Panc1 (cell line): ENCODE measurements at regions not wholly inside any gene's neighbourhood (a gene's known extent, or its start where the extent isn't known, plus 50 kb on each side); places are given as distances from the start of the nearest gene placed in this dataset.

Experiments used
- ATAC-seq: fragments of 200-7000 bp; cut with Tn5 transposase; 2 replicates; pipeline ENCODE4 v1.9.1; 2020; ENCODE audit warnings: mild to moderate bottlenecking, moderate library complexity
- BruUV-seq: library from RNA; stranded (reverse); fragments of 400-500 nt; replicated peaks from 2 replicates; lab custom pipeline; 2021; lab: Mats Ljungman, UMichigan
- CTCF ChIA-PET: fragments of 300-600 bp; sonication (Branson Sonifier 250); formaldehyde crosslinking; loops from one replicate; lab custom pipeline; 2022; ENCODE audit warnings: antibody characterized with exemption; lab: Charles Lee
- POLR2A ChIA-PET: fragments of 300-600 bp; sonication (Branson Sonifier 250); formaldehyde crosslinking; loops from one replicate; lab custom pipeline; 2022; ENCODE audit warnings: antibody characterized with exemption; lab: Charles Lee
- DNase-seq: peaks from one replicate; pipeline ENCODE4 v3.0.0-alpha.2; 2010; ENCODE audit warnings: low read depth, low spot score
- H3K27ac ChIP-seq: 2 replicates; pipeline ENCODE4 v1.5.1; 2011; ENCODE audit warnings: mild to moderate bottlenecking, low read length, inconsistent platforms
- H3K27me3 ChIP-seq: fragments of 200-500 bp; sonication (Bioruptor generic); 2 replicates; pipeline ENCODE4 v1.6.0; 2014; ENCODE audit warnings: low read length, inconsistent platforms; ENCODE audit not compliant: control insufficient read depth, insufficient read depth
- H3K36me3 ChIP-seq: fragments of 200-500 bp; sonication (Bioruptor generic); 2 replicates; pipeline ENCODE4 v1.5.1; 2014; ENCODE audit warnings: inconsistent platforms, mild to moderate bottlenecking, low read length, moderate library complexity; ENCODE audit not compliant: control insufficient read depth, insufficient read depth
- H3K4me1 ChIP-seq: 2 replicates; pipeline ENCODE4 v1.5.1; 2011; ENCODE audit warnings: inconsistent platforms, mild to moderate bottlenecking, low read length, moderate library complexity; ENCODE audit not compliant: control insufficient read depth, insufficient read depth
- H3K4me3 ChIP-seq, 2 experiments: 2 replicates each; pipeline ENCODE4 v1.5.1; 2011 to 2012; ENCODE audit warnings: low read depth in 2 of 2, low read length in 2 of 2, mild to moderate bottlenecking in 2 of 2, inconsistent platforms in 1 of 2, moderate library complexity in 1 of 2
- H3K9me3 ChIP-seq: fragments of 200-500 bp; sonication (Bioruptor generic); 2 replicates; pipeline ENCODE4 v1.5.1; 2014; ENCODE audit warnings: low read depth, mild to moderate bottlenecking, inconsistent platforms, low read length, moderate library complexity; ENCODE audit not compliant: control insufficient read depth, insufficient read depth
- POLR2AphosphoS5 ChIP-seq: IDR thresholded peaks from 2 replicates; pipeline ENCODE4 v1.6.1; 2012; ENCODE audit warnings: mild to moderate bottlenecking, low read depth, low read length, moderate library complexity
- SIN3A ChIP-seq: IDR thresholded peaks from 2 replicates; pipeline ENCODE4 v1.6.1; 2012; ENCODE audit warnings: low read depth, mild to moderate bottlenecking, low read length, moderate library complexity, borderline replicate concordance; ENCODE audit not compliant: insufficient read depth
- TCF7L2 ChIP-seq: IDR thresholded peaks from 2 replicates; pipeline ENCODE4 v1.6.1; 2011; ENCODE audit warnings: mild to moderate bottlenecking, low read depth, low read length, inconsistent platforms
- in situ Hi-C: cut with HindIII; loops from 2 replicates; pipeline ENCODE4 v1.10.0; 2016; ENCODE audit warnings: low sequenced_read_pairs, low pct_unique_long_range_greater_than_20kb
- intact Hi-C: fragments of 100-400 bp; cut with micrococcal nuclease; formaldehyde crosslinking; loops from one replicate; pipeline ENCODE4 v1.10.0; 2022; ENCODE audit not compliant: unreplicated experiment
- TF ChIP-seq, protein P1 (sequence below), 2 experiments: IDR thresholded peaks; 2 replicates each; pipeline ENCODE4 v1.6.1; 2011 to 2012; ENCODE audit warnings: low read depth in 2 of 2, control low read depth in 1 of 2, low read length in 1 of 2, mild to moderate bottlenecking in 1 of 2, moderate library complexity in 1 of 2; ENCODE audit not compliant: insufficient read depth in 1 of 2
- TF ChIP-seq, protein P2 (sequence below): fragments of 450-650 bp; IDR thresholded peaks from 2 replicates; pipeline ENCODE4 v1.5.1; 2017; ENCODE audit warnings: mild to moderate bottlenecking

- no peak overlapping the region for H3K27ac ChIP-seq
- intact Hi-C loops, result no loop called here
- no peaks in the 10 kb centered on the region for H3K9me3 ChIP-seq
- no peaks in the 10 kb centered on the region for H3K4me1 ChIP-seq
- ChIA-PET CTCF (no interaction called here), POLR2A (no interaction called here)
- no peak overlapping the region for H3K4me3 ChIP-seq
- TF ChIP-seq, protein P1, sequence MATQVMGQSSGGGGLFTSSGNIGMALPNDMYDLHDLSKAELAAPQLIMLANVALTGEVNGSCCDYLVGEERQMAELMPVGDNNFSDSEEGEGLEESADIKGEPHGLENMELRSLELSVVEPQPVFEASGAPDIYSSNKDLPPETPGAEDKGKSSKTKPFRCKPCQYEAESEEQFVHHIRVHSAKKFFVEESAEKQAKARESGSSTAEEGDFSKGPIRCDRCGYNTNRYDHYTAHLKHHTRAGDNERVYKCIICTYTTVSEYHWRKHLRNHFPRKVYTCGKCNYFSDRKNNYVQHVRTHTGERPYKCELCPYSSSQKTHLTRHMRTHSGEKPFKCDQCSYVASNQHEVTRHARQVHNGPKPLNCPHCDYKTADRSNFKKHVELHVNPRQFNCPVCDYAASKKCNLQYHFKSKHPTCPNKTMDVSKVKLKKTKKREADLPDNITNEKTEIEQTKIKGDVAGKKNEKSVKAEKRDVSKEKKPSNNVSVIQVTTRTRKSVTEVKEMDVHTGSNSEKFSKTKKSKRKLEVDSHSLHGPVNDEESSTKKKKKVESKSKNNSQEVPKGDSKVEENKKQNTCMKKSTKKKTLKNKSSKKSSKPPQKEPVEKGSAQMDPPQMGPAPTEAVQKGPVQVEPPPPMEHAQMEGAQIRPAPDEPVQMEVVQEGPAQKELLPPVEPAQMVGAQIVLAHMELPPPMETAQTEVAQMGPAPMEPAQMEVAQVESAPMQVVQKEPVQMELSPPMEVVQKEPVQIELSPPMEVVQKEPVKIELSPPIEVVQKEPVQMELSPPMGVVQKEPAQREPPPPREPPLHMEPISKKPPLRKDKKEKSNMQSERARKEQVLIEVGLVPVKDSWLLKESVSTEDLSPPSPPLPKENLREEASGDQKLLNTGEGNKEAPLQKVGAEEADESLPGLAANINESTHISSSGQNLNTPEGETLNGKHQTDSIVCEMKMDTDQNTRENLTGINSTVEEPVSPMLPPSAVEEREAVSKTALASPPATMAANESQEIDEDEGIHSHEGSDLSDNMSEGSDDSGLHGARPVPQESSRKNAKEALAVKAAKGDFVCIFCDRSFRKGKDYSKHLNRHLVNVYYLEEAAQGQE (IDR thresholded peaks at IDR 0.05; ENCODE audit: insufficient read depth in 1 of 2, low read depth in 2 of 2, low read length in 1 of 2), result no peak
- TF ChIP-seq POLR2AphosphoS5, result no peak
- TF ChIP-seq, protein P2, sequence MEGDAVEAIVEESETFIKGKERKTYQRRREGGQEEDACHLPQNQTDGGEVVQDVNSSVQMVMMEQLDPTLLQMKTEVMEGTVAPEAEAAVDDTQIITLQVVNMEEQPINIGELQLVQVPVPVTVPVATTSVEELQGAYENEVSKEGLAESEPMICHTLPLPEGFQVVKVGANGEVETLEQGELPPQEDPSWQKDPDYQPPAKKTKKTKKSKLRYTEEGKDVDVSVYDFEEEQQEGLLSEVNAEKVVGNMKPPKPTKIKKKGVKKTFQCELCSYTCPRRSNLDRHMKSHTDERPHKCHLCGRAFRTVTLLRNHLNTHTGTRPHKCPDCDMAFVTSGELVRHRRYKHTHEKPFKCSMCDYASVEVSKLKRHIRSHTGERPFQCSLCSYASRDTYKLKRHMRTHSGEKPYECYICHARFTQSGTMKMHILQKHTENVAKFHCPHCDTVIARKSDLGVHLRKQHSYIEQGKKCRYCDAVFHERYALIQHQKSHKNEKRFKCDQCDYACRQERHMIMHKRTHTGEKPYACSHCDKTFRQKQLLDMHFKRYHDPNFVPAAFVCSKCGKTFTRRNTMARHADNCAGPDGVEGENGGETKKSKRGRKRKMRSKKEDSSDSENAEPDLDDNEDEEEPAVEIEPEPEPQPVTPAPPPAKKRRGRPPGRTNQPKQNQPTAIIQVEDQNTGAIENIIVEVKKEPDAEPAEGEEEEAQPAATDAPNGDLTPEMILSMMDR, result no peak
- no peak for TF ChIP-seq TCF7L2
- TF ChIP-seq SIN3A, result no peak
- DNase-seq, result no peak
- no peak for ATAC-seq
- H3K36me3 ChIP-seq, result no peaks in the 10 kb centered on the region
- no peaks in the 10 kb centered on the region; the same call in 1 of the 2 replicates for H3K27me3 ChIP-seq
- in situ Hi-C loops, result no loop called here
- BruUV-seq, result no TSS peak
Observed at GRCh38 chr5:2619216-2619615, 132.3 kb downstream of the IRX2 start.

DNA sequence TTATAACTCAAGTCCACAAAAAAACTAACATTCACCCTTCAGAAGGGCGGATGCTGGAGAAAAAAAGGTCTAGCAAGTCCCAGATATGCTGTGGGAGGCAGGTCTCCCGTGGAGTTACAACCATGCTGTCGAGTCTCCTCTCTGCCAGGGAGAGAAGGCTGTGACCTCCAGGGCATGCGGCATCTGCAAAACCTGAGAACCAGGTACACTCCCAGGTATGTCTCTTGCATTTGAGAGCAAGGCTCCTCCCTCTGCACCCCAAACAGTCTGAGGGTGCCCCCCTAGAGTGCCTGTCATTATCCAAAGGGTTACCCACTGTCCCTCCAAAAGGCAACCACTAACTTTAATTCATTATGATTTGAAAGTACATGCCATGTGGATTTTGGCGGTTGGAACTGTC, 134.0 kb downstream of the IRX2 start:
- H3K36me3 ChIP-seq, result no peaks in the 10 kb centered on the region
- no peak overlapping the region for H3K4me3 ChIP-seq
- H3K9me3 ChIP-seq, result no peaks in the 10 kb centered on the region
- DNase-seq, result no peak
- in situ Hi-C loops (no loop called here), intact Hi-C loops (no loop called here)
- no TSS peak for BruUV-seq
- H3K27me3 ChIP-seq, result no peaks in the 10 kb centered on the region; the same call in 1 of the 2 replicates
- TF ChIP-seq POLR2AphosphoS5, result no peak
- TF ChIP-seq, protein P2, result no peak
- TF ChIP-seq, protein P1 (IDR thresholded peaks at IDR 0.05; ENCODE audit: insufficient read depth in 1 of 2, low read depth in 2 of 2, low read length in 1 of 2), result no peak
- TF ChIP-seq SIN3A, result no peak
- no peak for TF ChIP-seq TCF7L2
- no peaks in the 10 kb centered on the region for H3K4me1 ChIP-seq
- CTCF ChIA-PET, result no interaction called here
- POLR2A ChIA-PET, result no interaction called here
- no peak overlapping the region for H3K27ac ChIP-seq
- no peak for ATAC-seq
